ENCODE measurements at regions not wholly inside any gene's neighbourhood (a gene's known extent, or its start where the extent isn't known, plus 50 kb on each side); places are given as distances from the start of the nearest gene placed in this dataset.

GRCh38 chrX:112536544-112536943, 143.2 kb downstream of the LHFPL1 start:
- H3K4me3 ChIP-seq: no peak overlapping the region
- TF ChIP-seq POLR2A (IDR thresholded peaks at IDR 0.05) (no peak), CTCF (IDR thresholded peaks at IDR 0.05) (no peak)
- no peaks in the 10 kb centered on the region for H3K4me1 ChIP-seq
- intact Hi-C loops (cut with DNase I): no loop called here
- ATAC-seq (no peak), DNase-seq (no peak)
- no peaks in the 10 kb centered on the region for H3K9me3 ChIP-seq
- H3K27me3 ChIP-seq: peaks cover 0 to 3% (median 0%) of the 10 kb centered on the region in 9 donors
- H3K27ac ChIP-seq: no peak overlapping the region
- WGBS, 4 donors: 33 to 45% (median 37%) methylated on average over 2 of the region's 2 CpGs
- no peaks in the 10 kb centered on the region for H3K36me3 ChIP-seq

GRCh38 chrX:112527903-112528302, 151.8 kb downstream of the LHFPL1 start:
- TF ChIP-seq CTCF (IDR thresholded peaks at IDR 0.05): no peak
- TF ChIP-seq POLR2A (IDR thresholded peaks at IDR 0.05): no peak
- intact Hi-C loops (cut with DNase I): no loop called here
- ATAC-seq: no peak

GRCh38 chrX:112521676-112522075, 158.1 kb downstream of the LHFPL1 start:
- no peak overlapping the region for H3K27ac ChIP-seq
- no peak for TF ChIP-seq POLR2A (IDR thresholded peaks at IDR 0.05)
- no peak for TF ChIP-seq CTCF (IDR thresholded peaks at IDR 0.05)
- no peaks in the 10 kb centered on the region for H3K4me1 ChIP-seq
- H3K36me3 ChIP-seq: no peaks in the 10 kb centered on the region
- H3K4me3 ChIP-seq: no peak overlapping the region
- peaks cover 0 to 4% (median 0%) of the 10 kb centered on the region in 9 donors for H3K27me3 ChIP-seq
- WGBS, 4 donors: 36 to 77% (median 56%) methylated on average over 2 of the region's 2 CpGs
- ATAC-seq: no peak
- intact Hi-C loops (cut with DNase I): no loop called here
- no peak for DNase-seq
- H3K9me3 ChIP-seq: peaks cover 0 to 6% (median 0%) of the 10 kb centered on the region in 12 donors

More at GRCh38 chrX:112527903-112528302, 151.8 kb downstream of the LHFPL1 start:
- Histone ChIP-seq H3K27me3 (peaks cover 0 to 7% (median 0%) of the 10 kb centered on the region in 9 donors), H3K4me1 (no peaks in the 10 kb centered on the region), H3K9me3 (peaks cover 0 to 6% (median 0%) of the 10 kb centered on the region in 12 donors), H3K4me3 (no peak overlapping the region), H3K36me3 (no peaks in the 10 kb centered on the region), H3K27ac (no peak overlapping the region)
- no peak for DNase-seq

- TF ChIP-seq POLR2A (IDR thresholded peaks at IDR 0.05): no peak
- no peak for TF ChIP-seq CTCF (IDR thresholded peaks at IDR 0.05)
- H3K4me1 ChIP-seq: no peaks in the 10 kb centered on the region
- WGBS, 4 donors: 42 to 66% (median 49%) methylated on average over 1 of the region's 1 CpG
- ATAC-seq (no peak), DNase-seq (no peak)
- no peaks in the 10 kb centered on the region for H3K36me3 ChIP-seq
- H3K4me3 ChIP-seq: no peak overlapping the region
- no peak overlapping the region for H3K27ac ChIP-seq
- intact Hi-C loops (cut with DNase I): no loop called here
- peaks cover 0 to 15% (median 0%) of the 10 kb centered on the region in 12 donors for H3K9me3 ChIP-seq
- H3K27me3 ChIP-seq: no peaks in the 10 kb centered on the region
These were observed 159.6 kb downstream of the LHFPL1 start for GRCh38 chrX:112520124-112520523.
